NCI-H2171 (cell line): ENCODE measurements at regions not wholly inside any gene's neighbourhood (a gene's known extent, or its start where the extent isn't known, plus 50 kb on each side); places are given as distances from the start of the nearest gene placed in this dataset.

Experiments
- DNase-seq: peaks from one replicate; lab custom pipeline; 2025; lab: John Stamatoyannopoulos, UW

DNA sequence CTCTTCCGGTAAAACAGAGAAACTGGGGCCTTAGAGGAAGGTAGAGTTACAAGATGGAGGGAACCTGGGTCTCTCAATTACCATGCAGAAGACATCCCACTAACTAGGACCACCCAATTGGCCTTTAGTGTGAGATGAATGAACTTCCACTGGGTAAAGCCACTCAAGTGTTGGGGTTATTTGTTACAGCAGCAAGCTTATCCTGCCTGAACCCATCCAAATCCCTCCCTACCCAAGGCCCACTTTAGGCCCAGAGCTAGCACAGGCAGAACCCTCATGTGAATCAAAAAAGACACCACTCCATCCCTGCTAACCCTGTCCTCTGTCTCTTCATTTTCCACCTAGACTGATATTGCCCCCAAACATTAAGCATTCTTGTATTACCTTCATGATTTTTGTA lies 746.7 kb upstream of the TBX3 start:
- DNase-seq = no peak

DNA sequence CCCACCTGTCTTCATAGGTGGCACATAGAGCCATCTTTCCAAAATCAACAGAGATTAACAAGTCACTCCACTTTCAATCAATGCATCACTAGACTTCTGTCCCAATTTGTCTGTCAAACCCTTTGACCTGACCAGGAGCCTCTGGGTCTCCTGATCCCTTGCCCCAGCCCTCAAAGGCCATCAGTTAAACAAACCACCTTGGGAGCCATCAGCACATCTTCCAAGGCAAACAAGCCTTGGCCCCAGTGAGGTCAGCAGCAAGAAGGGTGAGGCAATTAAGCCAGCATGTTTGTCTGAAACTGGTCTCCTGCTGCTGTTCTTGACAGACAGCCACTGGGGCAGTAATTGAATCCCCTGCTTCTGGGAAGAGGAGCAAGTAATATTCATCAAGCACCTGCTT lies 742.8 kb upstream of the TBX3 start:
- DNase-seq = no peak

DNA sequence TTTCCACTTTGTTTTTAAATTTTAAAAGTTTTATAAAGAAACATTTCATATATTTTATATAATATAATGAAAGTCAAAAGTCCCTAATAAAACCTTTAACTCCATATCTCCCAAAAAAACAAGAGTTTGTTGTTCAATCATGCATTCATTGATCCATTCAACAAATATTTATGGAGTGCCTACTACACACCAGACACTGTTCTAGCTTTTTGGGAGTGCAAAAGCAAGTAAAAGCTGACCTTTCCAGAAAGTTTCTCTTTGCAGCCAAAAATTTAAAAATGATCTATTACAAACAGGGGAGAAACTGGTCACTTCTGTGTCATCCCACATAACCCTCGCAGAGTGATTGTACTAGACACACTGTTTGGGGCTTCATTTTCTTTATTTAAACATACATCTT lies 740.0 kb upstream of the TBX3 start:
- no peak for DNase-seq

DNA sequence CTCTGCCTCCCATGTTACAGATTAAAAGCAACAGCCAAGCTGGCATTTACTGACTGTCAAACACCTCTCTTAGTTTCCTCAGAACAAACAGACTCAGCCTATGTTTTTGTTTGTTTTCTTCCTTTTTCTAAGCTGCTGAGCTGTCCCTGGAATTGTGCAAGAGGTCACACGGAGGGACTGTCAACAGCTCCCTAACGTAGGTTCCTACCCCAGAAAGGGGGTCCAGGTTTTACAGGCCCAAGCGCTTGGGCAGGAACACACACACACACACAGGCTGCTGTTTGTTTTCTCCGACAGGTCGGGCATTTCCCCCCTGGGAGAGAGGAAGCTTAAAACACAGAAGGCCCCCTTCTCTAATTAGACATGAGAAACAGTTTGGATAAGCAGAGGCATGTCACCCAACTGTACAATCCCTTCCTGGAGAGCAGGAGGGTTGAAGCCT lies 739.6 kb upstream of the TBX3 start:
- no peak for DNase-seq

DNA sequence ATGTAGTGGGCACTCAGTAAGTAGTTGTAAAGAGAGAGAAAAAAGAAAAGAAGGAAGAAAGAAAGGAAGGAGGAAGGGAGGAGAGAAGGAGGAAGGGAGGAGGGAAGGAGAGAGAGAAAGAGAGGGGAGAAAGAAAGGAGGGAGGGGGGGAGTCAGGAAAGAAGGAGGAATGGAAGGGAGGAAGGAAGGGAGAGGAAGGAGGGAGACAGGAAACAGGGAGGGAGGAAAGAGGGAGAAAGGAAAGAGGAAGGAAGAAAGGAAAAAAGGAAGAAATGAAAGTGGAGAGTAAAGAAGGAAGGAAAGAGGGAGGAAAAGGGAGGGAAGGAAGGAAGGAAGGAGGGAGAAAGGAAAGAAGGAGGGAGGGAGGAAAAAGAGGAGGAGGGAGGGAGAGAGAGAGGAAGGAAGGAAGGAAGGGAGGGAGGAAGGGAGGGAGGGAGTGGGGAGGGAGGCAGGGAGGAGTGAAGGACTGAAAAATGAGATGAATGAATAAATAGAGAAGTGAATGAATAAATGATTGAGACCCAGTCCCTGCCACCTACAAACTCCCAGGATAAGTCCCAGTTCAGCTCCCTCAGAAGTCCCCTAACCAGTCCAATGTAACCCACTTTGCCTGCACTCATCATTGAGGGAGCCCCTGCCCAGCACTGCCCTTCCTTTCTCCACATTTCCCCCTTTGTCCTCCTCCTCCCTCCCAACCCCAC lies 739.0 kb upstream of the TBX3 start:
- no peak for DNase-seq

DNA sequence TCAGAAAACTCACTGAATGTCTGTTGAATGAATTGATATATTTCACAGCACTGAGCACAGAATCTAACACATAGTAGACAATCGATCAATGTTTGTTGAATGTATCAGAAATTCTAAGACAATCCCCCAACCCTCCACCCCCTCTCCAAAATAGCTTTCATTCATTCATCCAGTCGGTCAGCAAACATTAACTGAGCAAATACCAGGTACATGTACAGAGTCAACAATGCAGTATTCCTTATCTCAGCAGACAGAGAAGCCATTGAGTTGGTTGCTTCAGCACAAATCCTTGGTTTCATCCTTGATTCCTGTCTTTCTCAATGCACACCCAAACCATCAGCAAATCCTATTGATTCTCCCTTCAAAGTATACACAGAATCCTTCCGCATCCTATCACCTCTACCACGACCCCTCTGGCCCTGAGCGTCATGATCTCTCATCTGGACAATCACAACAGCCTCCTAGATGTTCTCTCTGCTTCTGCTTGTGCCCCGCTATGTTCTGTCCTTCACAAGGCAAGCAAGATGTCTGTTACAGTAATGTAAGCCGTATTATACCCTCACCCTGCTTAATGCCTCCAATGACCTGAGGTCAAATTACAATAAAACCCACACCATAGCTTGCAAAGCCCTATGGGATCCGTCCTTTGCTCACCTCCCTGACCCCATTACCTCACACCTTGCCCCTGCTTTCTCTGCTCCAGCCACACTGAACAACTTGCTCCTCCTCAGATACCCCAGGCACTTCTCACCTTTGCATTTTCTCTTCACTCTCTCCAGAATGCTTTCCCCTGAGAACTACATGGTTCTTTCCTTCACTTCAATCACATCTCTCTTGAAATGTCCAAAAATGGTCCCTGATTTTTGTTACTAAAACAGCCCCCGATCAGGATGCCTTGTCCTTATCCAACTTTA lies 738.1 kb upstream of the TBX3 start:
- DNase-seq = no peak

DNA sequence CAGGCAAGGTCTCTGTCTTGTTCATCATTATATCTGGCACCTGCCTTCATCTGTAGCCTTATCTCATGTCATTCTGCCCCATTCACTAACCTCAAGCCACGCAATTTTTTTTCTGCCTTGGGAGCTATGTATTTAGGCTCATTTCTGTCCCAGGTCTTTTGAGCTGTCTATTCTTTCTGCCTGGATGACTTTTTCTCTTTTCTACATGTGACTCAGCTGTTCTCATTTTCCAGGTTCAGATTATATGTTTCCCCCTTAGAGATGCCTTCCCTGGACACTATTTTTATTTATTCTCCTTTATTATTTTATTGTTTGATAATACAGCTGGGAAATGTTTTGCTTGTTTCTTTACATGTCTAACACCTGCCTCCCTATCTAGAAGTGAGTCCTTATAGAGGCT lies 737.4 kb upstream of the TBX3 start:
- no peak for DNase-seq

DNA sequence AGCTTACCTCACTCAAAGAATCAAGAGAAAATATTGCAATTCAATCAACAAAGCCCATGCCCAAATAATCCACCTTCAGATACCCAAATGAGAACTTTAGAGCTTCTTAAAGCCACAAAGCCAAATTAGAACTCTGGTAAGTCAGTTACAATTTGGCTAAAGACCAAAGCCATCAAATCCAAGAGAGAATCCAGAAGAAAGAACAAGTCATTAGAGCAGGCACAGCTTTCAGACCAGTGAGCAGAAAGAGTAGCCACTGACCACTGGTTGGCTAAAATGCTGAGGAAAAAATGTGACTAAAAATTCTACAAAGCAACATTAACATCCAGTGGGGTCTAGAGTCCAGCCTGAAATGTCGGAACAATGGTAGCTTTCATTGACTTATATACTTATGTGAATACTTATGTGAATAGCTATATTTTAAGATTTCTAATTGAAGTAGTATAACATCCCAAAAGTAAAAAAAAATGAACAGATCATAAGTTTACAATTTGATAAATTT lies 735.2 kb upstream of the TBX3 start:
- no peak for DNase-seq

DNA sequence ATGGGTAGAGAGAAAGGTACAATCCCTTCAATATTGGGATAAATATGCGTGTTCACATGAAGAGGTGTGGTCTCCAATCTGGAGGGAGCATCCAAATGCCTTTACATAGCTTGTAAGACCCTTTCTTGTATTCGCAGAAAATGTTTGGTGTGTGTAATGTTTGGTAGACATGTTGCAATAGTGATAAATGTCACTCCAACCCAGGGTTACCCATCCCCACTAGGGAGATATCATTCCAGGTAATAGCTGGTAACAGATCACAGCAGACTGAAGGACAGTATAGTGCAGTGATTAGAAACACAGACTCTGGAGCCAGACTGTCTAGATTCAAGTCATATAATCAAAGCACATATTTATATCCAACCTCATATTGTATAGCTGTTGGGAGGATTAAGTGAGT lies 733.6 kb upstream of the TBX3 start:
- no peak for DNase-seq

DNA sequence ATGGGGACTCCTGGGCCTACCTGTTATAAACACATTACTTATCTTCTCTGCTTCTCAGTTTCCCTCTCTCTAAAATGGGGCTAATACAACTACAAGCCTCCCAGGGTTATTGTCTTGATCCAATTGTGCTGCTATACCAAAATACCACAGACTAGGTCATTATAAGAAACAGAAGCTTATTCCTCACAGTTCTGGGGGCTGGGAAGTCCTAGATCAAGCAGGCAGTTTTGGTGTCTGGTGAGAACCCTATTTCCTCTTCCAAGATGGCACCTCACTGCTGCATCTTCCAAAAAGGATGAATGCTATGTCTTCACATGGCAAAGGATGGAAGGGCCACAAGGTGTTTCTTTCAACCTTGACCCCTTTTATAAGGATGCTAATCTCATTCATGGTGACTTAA lies 732.9 kb upstream of the TBX3 start:
- no peak for DNase-seq

DNA sequence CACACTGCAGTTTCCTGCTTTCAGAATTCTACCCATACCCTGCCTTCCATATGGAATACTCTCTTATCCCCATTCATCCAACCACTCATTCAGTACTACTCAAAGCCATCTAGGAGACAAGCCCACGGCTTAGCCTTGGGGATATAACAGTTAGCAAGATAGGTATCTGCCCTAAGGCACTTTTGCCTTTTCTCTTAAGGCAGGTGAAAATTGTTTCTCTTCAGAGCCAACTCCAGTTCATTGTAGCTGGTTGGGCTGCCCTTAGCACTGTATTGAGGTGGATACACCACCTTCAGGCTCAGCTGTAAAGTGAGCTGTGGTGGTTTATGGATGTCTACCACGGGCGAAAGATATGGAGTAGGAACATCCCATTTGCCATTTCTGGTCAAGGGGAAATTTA lies 729.7 kb upstream of the TBX3 start:
- DNase-seq = no peak

DNA sequence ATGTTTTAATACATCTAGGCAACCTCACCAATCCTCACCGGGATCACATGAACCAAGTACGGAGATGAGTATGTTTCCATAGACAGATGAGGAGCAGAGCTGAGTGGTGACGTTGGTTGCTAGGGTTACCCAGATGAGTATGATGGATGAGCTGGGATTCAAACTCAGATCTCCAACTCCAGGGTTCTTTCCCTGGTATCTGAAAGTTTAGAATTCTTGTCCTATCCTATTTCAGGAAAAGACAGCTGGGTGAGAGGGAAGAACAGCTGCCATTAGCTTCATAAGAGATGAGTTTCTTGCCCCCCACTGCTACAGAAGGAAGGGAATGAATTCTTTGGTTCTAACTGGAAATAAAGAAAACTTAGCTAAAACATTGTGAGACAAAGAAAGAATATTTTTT lies 728.9 kb upstream of the TBX3 start:
- no peak for DNase-seq

DNA sequence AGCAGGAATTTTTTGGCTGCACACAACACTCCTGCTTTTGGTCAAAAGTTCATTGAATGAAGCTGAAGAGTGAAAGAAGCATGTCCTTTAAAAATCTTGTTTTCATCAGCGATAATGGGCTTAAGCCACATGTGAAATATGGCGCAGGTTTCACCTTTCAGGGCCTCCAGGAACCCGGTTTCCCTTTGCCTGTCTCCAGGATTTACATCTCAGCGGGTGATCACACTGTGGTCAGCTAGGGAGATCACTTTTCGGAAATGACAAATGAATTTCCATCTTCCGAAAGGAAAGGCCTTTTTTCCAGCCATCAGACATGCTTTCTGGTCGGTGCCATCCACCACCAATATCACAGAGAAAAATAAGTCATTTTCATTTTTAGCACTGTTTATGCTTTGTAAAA lies 727.1 kb upstream of the TBX3 start:
- DNase-seq = no peak

DNA sequence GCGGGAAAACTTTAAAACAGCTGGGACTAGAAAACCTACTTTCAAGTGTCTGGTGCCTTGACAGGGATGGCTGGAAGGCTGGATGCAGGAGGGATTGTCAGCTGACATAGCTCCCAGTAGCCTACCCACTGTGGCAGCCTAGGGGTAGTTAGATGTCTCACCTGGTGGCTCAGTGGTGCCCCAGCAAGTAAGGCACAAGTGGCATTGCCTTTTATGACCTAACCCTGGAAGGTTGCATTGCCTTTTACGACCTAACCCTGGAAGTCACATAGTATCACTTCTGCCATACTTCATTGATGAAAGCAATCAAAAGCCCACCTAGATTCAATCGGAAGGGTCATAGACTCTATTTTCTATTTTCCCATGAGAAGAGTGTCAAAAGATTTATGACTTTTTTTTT lies 724.7 kb upstream of the TBX3 start:
- no peak for DNase-seq

DNA sequence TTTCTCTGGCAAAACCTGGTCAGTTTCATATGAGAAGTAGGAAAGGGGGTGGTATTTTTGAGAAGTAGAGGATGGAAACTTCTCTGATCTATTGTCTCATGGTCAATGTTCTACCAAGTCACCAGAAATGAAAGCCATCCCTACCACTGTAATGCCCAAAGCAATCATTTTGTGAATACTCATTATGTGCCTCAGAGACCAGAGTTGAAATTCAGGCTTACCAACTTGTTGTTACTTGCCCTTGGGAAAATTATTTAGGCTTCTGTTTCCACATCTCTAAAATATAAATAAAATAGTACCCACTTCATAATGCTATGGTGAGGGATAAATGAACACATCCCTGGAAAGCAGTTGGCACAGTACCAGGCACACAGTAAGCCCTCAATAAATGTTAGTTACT lies 723.7 kb upstream of the TBX3 start:
- DNase-seq = no peak

DNA sequence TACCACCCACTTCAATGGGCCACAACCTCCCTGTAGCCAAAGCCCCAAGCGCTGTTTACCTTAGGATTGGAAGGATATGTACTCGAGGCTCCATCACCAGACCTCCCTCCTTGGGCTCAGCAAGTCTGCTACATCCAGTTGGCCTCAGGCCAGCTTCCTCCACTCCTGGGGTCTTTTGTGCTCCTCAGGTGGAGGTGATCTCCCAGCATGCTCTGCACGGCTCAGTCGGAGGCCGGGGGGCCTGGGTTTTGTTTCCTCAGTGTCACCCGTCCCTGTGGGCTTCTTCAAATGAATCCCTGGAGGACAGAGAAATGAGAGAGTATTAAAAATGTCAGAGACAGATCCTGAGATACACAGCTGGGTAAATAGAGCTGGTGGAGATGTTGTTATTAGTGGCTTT lies 723.1 kb upstream of the TBX3 start:
- DNase-seq = no peak

DNA sequence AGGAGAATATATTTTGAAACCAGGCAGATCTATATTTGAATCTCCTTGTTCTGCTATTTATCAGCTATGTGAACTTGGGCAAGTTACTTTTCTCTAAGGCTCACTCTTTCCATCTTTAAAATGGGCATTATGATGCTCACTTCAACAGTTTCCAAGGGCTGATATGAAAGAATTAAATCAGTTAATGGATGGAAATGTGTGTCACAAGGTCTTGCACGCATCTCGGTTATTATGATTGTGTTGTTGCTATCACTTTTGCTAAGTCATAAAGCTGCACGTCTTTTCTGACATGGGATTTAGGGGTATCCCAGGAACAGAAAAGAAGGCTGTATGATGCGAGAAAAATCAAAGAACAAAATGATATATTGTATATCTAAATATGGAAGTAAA lies 721.5 kb upstream of the TBX3 start:
- DNase-seq = no peak

DNA sequence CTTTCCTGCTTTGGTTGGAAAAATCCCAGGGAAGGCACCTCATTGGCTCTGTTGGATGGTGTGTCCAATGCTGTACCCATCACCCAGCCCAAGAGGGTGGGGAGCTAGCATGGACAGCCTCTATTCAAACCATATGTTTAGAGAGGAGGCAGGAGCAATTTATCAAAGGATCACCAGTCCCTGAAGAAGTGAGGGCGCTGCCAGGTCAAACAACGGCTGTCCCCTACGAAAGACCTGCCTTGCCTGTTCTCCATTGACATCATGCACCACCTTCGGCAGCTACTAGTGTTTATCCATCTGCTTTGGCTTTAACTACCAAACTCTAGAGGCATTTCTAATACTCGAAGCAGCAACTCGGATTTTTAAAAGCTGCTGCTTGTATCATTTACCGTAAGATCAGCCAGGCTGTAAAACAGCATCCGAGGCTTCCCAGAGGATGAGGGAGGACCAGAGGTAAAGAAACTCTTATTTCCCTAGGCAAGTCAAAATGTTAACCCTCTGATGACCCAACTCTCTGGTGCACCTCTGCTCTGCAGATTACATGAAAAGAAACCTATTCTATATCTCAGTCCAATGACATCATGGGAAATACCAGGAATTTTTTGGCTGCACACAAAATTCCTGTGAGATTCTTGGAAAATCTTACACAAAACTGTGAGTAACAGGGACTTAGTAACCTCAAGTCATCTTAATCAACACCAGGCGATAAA lies 720.9 kb upstream of the TBX3 start:
- DNase-seq = no peak

DNA sequence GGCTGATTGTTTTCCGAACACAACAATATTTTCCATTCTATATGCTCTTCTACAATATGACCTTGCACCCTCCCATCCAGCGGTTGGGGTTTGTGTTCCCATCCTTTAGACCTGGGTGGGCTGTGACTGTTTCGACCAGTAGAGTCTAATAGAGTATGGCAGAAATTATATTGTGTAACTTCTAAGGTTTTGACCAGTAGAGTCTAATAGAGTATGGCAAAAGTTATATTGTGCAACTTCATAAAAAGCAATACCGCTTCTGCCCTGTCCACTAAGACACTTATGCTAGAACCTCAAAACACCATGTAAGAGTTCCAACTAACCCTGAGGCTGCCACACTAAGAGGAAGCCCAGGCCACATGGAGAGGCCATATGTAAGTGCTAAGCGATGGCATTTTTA lies 719.7 kb upstream of the TBX3 start:
- DNase-seq = no peak

DNA sequence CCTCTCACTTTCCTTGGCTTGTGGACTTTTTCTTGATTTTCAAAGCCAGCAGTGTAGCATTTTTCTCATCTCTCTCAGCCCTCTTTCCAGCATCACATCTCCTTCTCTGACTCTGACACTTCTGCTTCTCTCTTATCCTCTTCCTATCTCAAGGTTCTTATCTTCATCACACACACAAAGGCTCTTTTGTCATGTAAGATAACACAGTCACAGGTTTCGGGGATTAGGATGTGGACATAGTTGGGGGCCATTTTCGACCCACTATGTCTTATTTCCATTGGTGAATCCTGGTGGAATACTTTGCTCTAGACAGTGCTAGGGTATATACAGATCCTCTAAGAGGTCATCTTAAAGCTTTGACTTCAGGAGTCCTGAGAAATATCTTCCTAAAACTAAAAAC lies 719.3 kb upstream of the TBX3 start:
- DNase-seq = no peak

DNA sequence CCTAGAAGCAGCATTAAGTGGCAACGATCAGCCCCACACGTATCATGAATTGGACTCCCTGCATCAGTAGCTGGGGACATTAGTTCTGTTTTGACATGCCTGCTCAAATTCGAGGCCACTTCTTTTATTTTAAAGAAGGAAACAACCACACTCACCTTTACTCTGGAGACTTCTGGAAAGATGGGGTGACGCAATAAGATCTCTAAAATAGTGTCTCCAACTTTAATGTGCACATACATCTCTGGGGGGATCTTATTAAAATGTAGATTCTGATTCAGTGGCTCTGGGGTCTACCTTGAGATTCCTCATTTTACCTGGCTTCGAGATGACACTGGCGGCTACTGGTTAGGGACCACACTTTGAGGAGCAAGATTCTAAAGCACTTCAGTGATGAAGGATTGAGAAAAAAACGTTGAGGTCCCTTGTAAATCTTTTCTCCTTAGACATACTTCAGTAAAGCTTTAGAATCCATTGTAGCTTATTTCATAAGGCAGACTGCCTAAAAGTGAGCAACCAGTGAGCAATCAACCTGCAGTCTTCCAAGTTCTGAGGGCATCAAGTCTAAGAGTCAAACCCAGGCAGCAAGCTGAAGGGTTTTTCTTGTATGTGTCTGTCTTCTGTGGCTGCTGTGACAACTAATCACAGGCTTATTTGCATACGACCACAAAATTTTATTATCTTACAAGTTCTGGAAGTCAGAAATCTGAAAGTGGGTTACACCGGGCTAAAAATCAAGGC lies 718.6 kb upstream of the TBX3 start:
- no peak for DNase-seq

DNA sequence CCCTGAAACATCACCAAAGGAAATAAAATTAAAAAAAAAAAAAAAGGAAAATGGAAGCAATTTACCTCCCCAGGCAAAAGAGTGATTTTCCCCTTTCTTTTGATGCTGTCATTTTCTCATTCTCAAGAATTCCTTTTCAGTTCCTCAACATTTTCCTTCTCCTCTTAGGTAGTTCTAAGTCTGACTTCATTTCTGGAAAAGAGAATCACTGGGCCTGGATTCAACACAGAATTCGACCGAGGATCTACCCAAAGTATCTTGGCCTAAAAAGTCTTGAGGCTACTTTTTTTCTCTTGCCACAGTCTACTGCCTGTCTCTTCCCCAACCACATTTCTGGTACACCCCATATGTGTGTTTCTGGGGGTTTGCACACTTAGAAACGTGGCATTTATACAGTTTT lies 717.8 kb upstream of the TBX3 start:
- DNase-seq = no peak
